HG03103 (cell line): ENCODE measurements at regions not wholly inside any gene's neighbourhood (a gene's known extent, or its start where the extent isn't known, plus 50 kb on each side); places are given as distances from the start of the nearest gene placed in this dataset.
A peak's percentile ranks its signal among the peaks of the same experiment; 100 is the strongest.

ENCODE experiments used
- ATAC-seq: cut with Tn5 transposase; IDR thresholded peaks from one replicate; pipeline ENCODE4 v1.9.1; 2021; ENCODE audit warnings: low read depth; ENCODE audit not compliant: unreplicated experiment

DNA sequence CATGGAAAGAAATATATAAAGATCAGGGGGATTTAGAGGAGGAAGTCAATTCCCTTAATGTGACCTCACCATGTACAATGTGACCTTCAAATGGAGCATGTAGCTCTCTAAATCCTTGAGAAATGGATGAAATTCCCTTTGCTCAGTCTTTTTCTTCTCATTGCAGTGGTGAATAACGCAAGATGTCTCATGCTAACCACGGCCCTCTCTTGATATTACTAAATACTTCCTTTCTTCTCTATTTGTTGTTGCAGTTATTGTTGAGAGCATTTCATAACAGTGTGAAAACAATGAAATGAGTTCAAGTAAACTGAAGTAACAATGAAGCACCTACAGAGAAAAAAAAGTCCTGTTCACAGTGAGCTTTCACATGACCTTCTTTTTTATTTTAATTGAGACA is 55.6 kb downstream of the ZNF281 start:
- peak; percentile 48 for ATAC-seq

DNA sequence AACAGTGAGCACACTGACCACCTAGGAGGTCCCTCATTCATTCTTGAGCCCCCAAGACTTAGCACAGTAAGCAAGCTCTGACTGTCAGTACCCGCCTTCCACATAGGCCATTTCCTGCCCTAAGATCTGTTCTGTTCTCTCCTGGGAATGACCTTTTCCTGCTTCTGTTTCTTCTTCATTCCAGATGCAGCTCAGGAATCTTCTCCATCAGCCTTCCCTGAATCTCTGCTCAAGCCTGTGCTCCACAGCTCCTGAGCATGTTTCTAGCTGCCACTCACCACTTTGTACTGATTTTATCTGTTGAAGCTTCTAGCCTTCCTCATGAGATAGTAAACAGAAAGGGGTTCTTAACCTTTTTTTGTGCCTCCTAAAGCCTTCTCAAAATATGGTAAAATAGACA is 56.6 kb downstream of the ZNF281 start:
- no peak for ATAC-seq

DNA sequence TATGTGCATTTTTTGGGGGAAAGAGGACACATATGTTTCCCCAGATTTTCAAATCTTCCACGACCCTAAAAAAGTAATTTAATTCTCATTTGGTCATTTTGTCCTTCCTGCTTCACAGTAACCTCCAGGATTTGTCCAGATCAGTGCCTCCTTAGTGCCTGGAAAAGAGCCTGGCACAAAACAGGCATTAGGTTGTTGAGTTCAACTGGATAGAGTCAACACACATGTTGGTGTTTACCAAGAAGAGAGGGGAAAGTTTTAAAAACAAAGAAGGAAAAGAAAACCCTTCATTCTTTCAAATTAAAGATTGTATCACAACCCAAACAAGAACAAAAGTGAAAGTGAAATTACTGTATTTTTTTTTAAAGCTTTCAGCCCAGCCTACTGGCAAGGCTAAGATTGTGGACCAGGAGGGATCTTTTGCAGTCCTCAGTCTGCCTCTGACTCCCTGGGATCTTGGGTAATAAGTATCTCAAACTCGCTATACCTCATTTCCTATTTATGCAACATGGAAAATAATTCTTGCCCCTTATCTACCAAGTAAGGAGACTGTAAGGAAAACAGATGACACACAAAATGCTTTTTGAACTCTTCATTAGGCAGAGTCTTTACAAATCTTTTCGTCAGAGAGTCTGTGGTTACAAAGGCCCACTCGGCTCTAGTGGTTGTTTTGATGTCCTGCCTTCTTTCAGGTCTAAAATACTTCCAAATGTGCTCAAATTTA is 57.8 kb downstream of the ZNF281 start:
- no peak for ATAC-seq

DNA sequence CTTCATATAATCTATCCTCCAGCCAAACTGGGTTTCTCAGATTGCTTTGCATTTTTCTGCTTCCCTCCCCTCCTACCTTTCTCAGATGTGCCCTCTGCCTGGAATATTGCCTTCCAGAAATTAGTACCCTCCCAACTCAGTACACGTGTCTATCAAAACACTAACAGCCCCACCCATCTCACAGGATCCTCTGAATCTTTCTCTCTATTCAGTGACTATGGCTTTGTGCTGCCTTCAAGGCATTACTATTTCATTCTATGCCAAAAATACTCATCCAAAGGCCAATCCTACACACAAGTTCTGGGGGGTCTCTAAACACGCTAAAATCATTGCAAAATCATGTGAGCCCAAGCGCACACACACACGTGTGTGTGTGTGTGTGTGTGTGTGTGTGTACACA is 58.4 kb downstream of the ZNF281 start:
- no peak for ATAC-seq

DNA sequence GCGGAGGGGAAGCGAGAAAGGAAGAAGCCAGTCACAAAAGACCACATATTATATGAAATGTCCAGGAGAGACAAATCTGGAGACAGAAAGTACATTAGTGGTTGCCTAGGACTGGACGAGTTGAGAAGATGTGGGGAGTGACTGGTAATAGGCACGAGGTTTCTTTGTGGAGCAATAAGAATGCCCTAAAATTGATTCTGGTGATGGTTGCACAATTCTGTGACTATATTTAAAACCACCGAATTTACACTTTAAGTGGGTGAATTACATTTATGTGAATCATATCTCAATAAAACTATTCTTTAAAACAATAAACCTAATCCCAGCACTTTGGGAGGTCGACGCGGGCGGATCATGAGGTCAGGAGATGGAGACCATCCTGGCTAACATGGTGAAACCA is 63.1 kb downstream of the ZNF281 start:
- ATAC-seq, result no peak

DNA sequence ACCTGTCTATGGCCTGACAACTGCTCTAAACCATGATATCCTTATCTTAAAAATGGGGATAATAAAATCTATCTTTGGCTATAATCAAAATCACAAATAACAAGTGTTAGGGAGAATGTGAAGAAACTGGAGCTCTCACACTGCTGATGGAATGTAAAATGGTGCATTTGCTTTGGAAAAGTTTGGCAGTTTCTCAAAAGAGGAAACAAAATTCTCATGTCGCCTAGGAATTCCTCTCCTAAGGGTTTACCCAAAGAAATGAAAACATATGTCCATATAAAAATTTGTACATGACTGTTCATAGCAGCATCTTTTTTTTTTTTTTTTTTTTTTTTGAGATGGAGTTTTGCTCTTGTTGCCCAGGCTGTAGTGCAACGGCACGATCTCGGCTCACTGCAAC is 64.3 kb downstream of the ZNF281 start:
- ATAC-seq, result no peak

DNA sequence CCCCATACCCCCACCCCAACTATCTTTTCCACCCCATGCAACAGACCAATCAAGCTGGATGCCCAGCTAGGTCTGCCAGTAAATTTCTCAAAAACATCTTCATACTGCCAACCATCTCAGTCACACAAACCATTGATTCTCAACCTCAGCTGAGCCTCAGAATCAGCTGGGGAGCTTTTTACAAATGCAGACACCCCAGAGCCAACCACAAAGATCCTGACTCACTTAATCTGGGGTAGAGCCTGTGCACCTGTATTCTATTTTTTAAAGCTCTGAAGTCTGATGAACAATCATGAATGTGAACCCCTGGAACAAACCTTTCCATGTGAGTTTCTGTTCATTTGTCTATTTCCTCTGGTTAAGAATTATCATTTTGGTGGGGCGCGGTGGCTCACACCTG is 66.0 kb downstream of the ZNF281 start:
- ATAC-seq, result no peak

DNA sequence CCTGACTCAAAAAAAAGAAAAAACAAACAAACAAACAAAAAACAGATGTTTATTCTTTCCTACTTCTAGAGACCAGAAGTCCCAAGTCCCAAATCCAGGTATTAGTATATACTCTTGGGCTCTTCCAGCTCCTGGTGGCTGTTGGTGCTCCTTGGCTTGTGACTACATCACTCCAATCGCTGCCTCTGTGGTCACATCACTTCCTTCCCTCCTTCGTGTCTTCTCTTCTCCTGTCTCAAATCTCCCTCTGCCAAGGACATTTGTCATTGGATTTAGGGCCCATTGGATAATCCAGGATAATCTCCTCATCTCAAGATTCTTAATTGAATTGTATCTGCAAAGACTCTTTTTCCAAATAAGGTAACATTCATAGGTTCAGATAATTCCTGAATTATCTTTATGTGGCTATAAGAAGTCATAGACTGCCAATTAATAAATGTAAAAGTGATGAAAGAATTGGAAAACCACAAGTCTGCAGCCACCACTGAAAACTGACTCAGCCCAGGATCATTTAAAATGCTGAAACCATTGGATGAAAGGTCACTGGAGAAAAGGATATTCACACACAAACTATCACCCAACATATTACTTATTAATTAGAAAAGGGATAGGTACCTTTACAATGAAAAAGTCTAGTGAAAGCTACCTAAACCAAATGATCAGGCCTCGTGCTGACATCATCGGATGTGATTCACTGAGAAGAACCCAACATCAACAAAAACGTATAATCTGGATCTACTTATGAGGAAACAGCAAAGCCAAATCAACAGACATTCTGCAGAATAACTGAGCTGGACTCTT is 67.1 kb downstream of the ZNF281 start:
- ATAC-seq, result no peak

DNA sequence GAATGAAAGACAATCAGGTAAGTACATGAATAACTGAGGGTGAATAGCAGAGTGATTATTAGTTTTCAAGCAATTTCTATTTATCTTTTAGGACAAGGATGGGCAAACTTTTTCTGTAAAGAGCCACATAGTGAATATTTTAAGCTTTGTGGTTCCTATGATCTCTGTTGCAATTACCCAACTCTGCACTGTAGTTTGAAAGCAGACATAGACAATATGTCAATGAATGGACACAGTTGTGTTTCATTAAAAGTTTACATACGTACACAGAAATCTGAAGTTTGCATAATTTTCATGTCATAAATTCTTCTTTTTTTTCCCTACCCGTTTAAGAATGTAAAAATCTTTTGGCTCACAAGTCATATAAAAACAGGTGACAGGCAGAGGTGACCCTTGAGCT is 71.4 kb downstream of the ZNF281 start:
- ATAC-seq, result no peak

DNA sequence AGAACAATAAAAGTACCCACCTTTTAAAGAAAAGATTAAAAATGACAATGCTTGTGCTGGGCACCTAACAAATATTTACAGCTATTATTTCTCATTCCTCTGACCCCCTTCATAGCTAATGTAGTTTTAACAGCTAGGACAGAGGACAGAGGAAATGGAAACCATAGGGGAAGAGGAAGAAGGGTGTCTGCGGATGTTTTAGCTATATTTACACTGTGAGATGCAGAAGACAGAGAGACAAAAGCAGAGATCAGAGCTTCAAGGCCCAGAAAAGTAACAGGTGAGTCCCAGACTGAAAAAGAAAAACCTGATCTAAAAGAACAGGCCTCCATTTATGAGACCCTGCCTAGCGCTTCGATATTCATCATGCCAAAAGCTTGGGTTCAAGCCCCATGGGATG is 72.0 kb downstream of the ZNF281 start:
- ATAC-seq, result no peak

DNA sequence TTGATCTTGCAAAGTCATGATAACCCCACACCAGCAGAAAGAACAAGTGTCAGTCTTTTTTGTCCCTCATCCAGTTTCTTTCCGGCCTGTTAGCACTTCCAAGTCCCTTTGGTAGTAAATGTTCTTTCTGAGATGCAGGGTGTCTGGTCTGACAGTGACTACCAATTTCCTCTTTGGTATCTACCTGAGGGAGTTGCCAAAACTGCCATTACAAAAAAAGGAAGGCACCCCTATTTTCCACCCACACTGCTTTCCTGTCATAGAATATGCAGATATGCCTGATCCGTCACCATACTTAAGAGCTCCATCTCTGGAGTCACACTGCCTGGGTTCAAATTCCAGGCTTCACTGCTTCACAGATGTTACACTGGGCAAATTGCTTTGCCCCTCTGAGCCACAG is 72.4 kb downstream of the ZNF281 start:
- ATAC-seq, result no peak

DNA sequence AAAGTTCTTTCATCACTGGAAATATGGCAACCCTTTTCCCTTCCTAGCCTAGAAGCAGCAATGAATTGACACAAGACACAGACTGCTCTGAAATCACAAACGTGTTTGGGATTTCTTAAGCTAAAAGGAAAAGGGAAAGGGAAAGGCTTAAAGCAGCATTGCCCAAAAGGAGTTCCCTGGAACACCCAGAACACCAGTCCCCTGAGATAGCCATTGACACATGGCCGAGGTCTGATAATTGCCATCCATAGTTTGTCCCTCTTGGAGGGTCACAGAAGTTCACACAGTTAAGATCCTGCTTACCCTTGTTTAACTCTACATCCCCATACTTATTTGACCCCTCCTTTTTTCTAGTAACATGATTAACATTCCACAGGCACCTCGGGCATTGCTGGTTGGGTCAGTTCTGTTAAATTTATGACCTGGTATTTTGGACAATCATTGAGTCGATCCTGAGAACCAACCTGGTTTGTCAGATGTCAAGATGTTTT is 72.9 kb downstream of the ZNF281 start:
- no peak for ATAC-seq

DNA sequence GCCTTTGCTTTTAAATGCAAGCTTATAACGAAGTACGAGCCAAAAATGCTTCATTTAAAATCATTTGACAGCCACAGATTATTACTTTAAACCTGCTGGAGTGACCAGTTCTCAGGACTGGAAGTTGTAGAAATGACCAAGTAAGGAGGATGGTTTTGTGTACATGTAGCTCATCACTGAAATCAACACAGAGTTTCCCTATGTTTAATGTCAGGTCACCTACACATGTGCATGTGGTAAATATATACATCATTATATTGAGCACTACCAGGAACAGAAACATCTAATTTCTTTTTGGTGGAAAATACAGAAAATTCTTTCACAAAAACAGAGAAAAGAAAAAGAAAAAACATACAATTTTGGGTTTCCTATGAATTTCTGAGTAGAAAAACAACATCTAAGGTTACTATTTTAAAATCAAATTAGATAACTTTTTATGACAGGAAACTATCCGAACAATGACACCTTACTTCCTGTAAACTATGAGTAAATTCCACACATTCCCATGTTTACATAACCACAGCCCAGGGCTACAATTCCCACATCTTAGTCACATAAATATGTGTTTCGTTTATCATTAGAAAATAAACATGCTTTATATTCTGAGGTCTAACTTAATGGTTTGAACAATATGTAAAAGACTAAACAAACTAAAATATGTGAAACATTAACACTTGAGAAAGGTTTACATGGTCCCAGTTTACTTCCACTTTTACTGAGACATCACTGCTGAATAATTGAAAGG is 73.6 kb downstream of the ZNF281 start:
- no peak for ATAC-seq

DNA sequence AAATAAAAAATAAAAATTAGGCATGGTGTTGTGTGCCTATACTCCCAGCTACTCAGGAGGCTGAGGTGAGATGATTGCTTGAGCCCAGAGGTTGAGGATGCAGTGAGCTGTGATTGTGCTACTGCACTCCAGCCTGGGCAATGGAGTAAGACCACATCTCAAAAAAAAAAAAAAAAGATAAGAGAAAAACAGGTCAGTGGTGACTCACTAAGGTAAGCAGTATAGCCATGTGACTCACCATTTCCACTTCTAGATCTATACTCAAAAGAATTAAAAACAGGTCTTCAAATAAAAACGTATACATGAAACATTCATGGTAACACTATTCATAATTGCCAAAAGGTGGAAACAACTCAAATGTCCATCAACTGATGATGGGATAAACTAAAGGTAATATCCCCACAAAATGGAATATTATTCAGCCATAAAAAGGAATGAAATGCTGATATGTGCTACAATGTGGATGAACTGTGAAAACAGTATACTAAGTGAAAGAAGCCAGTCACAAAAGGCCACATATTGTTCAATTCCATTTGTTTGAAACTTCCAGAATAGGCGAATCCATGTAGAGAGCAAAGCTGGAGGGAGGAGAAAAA is 75.1 kb downstream of the ZNF281 start:
- no peak for ATAC-seq

DNA sequence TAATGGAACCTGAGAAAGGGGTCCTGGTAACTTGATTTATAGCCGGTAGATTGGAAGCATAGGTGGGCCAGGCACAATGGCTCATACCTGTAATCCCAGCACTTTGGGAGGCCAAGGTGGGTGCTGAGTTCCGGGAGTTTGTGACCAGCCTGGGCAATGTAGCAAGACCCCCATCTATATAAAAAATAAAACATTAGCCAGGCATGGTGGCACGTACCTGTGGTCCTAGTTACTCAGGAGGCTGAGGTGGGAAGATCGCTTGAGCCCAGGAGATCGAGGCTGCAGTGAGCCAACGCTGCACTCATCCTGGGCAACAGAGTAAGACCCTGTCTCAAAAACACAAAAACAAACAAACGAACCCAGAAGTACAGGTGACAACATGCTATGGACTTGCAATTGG is 76.5 kb downstream of the ZNF281 start:
- ATAC-seq, result no peak

DNA sequence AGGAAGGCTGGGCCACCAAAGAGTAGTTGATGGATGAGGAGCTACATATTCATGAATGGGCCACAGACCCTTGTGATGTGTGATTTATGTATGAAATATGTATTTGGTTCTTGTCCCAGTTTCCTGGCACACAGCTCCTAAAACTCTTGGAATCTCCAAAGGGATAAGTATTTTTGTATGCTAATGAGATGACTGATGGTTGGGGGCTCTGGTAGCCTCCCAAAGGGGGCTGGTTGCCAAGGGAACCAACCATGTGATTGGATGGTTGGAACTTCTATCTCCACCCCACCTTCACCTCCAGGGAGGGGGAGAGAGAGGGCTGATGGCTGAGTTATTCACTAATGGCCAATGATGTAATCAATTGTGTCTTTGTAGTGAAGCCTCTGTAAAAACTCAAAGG is 77.1 kb downstream of the ZNF281 start:
- no peak for ATAC-seq

DNA sequence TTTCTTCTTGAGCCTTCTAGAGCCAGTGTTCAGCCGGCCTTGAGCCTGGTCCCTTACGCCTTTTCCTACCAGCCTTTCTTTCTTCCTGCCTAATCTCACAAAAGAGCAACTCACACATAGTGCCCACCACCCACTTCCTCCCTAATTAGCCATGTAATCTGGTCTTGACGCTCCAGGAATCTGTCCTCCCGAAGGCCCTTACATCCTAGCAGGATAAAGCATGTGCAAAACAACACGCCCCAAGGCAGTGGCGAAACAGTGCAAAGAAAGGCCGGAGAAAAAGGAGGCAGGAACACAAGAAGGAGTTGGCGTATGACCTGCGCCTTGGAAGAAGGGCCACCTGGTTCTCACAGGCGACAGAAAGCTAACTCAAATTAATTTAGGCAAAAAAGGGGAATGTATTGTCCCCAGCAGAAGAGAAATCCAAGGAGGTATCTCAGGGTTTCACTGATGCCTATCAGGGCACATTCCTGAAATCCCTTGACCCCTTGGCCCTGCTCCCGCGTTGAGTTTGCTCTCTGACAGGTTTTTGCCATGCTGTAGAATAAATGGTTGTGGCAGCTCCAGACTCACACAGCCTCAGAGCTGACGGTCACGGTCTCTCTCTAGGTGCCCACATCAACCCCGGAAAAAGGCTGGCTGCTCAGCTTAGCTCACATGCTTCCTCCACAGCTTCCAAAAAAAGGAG is 79.0 kb downstream of the ZNF281 start:
- ATAC-seq, result no peak

DNA sequence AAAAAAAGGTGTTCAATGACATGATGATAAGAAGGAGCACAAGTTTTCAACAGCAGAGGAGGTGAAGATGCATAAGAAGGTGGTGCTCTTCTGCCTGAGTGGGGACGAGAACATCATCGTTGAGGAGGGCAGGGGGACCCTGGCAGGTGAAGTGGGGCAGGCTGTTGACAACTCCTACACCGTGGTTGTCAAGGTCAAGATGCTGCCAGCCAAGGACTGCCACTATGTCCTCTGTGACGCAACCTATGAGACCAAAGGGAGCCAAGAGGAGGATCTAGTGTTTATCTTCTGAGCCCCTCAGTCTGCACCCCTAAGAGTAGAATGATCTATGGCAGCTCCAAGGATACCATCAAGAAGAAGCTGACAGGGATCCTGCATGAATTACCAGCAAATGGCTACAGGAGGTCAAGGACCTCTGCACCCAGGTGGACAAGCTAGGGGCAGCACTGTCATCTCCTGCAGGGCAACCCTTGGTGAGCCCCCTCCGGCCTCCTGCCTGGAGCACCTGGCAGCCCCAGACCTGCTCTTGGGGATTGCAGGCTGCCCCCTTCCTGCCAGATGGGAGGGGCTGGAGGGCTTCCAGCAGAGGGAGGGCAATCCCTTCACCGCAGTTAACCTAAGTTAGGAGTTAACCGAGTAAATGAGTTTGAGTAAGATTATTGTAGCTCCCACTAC is 80.5 kb downstream of the ZNF281 start:
- no peak for ATAC-seq

DNA sequence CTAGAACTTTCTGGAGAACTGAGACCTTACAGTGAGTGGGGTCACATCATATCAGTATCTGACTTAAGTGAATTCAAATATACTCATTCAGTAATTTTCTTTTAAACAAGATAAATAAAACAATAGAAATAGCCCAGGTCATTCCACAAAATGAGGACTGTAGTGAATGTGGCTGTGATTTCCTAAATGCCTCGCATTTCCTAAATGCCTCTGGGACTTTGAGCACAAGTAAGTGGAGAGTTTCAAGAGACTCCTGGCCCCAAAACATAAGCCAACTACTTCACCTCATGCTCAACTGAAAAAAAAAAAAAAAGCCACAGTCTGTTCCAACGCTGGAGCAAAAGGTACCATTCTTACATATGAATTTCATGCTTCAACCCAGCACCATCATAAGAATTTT is 81.5 kb downstream of the ZNF281 start:
- no peak for ATAC-seq

DNA sequence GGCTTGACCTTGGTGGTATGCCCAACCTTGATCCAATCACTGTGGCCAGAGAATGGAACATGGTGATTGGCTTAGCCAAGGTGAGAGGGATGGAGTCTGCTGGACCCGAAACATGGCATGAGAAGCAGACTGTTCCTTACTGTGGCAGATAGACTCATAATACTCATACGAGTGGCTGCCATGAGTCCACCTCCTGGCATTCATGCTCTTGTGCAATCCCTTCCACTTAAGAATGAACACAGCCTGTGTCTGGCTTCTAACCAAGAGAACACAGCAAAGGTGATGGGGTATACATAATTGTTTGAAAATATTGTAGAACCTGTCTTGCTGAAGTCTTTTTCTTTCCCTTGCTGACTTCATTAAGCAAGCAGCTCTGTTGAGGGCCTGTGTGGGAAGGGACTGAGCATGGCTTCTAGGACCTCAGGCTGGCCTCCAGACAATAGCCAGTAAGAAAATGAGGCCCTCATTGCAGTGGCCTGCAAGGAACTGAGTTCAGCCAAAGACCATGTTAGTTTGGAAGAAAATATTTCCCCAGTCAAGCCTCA is 85.9 kb downstream of the ZNF281 start:
- no peak for ATAC-seq
